ENCODE measurements at regions not wholly inside any gene's neighbourhood (a gene's known extent, or its start where the extent isn't known, plus 50 kb on each side); places are given as distances from the start of the nearest gene placed in this dataset.

DNA sequence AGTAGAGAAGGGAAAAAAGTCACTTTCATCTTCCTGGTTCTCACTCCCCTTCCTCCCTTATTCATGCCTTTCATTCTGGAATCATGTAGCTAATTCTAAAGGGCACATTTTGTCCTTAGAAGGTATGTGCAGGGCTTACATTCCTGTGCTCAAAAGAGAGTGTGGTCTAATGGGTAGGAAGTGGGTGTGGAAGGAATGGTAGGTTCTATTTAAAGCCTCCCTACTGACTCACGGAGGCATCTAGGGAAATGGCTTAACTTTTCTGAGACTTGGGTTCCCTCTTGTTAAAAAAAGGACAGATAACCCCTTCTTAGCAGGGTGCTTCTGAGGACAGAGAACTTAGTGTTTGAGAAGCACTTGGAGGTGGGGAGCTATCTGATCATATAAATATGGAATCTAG lies 249.3 kb upstream of the DUSP10 start:
- no peaks in the 10 kb centered on the region for H3K79me2 ChIP-seq (ENCODE audit: insufficient read depth, low read length)
- no peaks in the 10 kb centered on the region for H3K27me3 ChIP-seq (ENCODE audit: insufficient read depth, low read length)
- H3T11ph ChIP-seq (ENCODE audit: low read length) = no peak overlapping the region
- no peak overlapping the region for H3K14ac ChIP-seq (ENCODE audit: insufficient read depth, low read length)
- no peak overlapping the region for H2BK5ac ChIP-seq (ENCODE audit: insufficient read length, low read length)
- DNase-seq = no peak
- TF ChIP-seq, protein P1, sequence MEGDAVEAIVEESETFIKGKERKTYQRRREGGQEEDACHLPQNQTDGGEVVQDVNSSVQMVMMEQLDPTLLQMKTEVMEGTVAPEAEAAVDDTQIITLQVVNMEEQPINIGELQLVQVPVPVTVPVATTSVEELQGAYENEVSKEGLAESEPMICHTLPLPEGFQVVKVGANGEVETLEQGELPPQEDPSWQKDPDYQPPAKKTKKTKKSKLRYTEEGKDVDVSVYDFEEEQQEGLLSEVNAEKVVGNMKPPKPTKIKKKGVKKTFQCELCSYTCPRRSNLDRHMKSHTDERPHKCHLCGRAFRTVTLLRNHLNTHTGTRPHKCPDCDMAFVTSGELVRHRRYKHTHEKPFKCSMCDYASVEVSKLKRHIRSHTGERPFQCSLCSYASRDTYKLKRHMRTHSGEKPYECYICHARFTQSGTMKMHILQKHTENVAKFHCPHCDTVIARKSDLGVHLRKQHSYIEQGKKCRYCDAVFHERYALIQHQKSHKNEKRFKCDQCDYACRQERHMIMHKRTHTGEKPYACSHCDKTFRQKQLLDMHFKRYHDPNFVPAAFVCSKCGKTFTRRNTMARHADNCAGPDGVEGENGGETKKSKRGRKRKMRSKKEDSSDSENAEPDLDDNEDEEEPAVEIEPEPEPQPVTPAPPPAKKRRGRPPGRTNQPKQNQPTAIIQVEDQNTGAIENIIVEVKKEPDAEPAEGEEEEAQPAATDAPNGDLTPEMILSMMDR (conservative IDR thresholded peaks at IDR 0.05) = no peak
- no peak overlapping the region for H2BK120ac ChIP-seq (ENCODE audit: low read depth, low read length, poor library complexity, severe bottlenecking)
- Mint-ChIP-seq H3K9me3 (no peaks in the 10 kb centered on the region), H3K4me3 (no peak overlapping the region), H3K36me3 (ENCODE audit: insufficient read depth in 1 of 3, low read depth in 3 of 3) (no peaks in the 10 kb centered on the region), H3K27me3 (ENCODE audit: low read depth) (no peaks in the 10 kb centered on the region; the same call in 1 of the 2 replicates), H3K4me1 (peaks cover 10 to 12% of the 10 kb centered on the region in 2 experiments), H3K27ac (no peak overlapping the region)
- no peaks in the 10 kb centered on the region for H3K79me1 ChIP-seq (ENCODE audit: insufficient read depth, low read depth, low read length, poor library complexity, severe bottlenecking)
- H3K18ac ChIP-seq (ENCODE audit: insufficient read length, low read depth, low read length) = no peak overlapping the region
- H4K5ac ChIP-seq (ENCODE audit: insufficient read length, low read depth, low read length) = no peak overlapping the region
- WGBS (ENCODE audit: extremely low coverage, insufficient read length, low lambda C conversion rate) = no CpG with 5 or more reads among the region's 1 CpG
- H3K56ac ChIP-seq (ENCODE audit: insufficient read length, low read depth, low read length) = no peak overlapping the region
- no peak overlapping the region for H2BK12ac ChIP-seq (ENCODE audit: insufficient read length, low read depth, low read length)
- no peaks in the 10 kb centered on the region for H4K20me1 ChIP-seq (ENCODE audit: control insufficient read depth, insufficient read depth, insufficient read length)
- no peak overlapping the region for H4K8ac ChIP-seq (replicated peaks; ENCODE audit: insufficient read length, low read depth, low read length)
- H4K91ac ChIP-seq (ENCODE audit: insufficient read length, low read depth, low read length) = no peak overlapping the region
- H2BK20ac ChIP-seq (ENCODE audit: low read depth, low read length, poor library complexity, severe bottlenecking) = no peak overlapping the region
- no peak overlapping the region for H2AFZ ChIP-seq (ENCODE audit: low read length)
- H3K4me2 ChIP-seq (ENCODE audit: insufficient read depth, insufficient read length, low read length) = no peak overlapping the region
- no peak overlapping the region for H2BK15ac ChIP-seq (ENCODE audit: low read depth, low read length)
- H3K27ac ChIP-seq (ENCODE audit: insufficient read length, low read depth, low read length) = no peak overlapping the region
- no peak overlapping the region for H2AK5ac ChIP-seq (ENCODE audit: insufficient read length, low read length)
- no peak overlapping the region for H3K4ac ChIP-seq (ENCODE audit: low read depth, low read length)
- H3K23me2 ChIP-seq (ENCODE audit: insufficient read length, low read depth, low read length, poor library complexity, severe bottlenecking) = no peaks in the 10 kb centered on the region
- H3K4me1 ChIP-seq (ENCODE audit: insufficient read depth, low read length) = no peaks in the 10 kb centered on the region
- no peaks in the 10 kb centered on the region for H3K9me3 ChIP-seq (ENCODE audit: control insufficient read depth, low read depth, low read length)
- no peak overlapping the region for H3K9ac ChIP-seq (ENCODE audit: extremely low read depth, insufficient read length, low read length)
- H3K23ac ChIP-seq (ENCODE audit: insufficient read length, low read depth, low read length) = no peak overlapping the region
